DOHH2 (cell line): ENCODE measurements at regions not wholly inside any gene's neighbourhood (a gene's known extent, or its start where the extent isn't known, plus 50 kb on each side); places are given as distances from the start of the nearest gene placed in this dataset.

Experiments used
- H3F3A ChIP-seq: fragments of 200-600 bp; sonication (generic), shearing (Covaris generic); 2 replicates; pipeline ENCODE4 v1.6.0; 2016; ENCODE audit warnings: antibody characterized with exemption, mild to moderate bottlenecking; ENCODE audit not compliant: control insufficient read depth, insufficient read depth
- H3K27ac ChIP-seq: fragments of 200-600 bp; sonication (generic); 2 replicates; pipeline ENCODE4 v1.5.1; 2014; ENCODE audit warnings: low read depth, mild to moderate bottlenecking, low read length, moderate library complexity
- H3K27me3 ChIP-seq: fragments of 200-600 bp; sonication (generic); 2 replicates; pipeline ENCODE4 v1.6.1; 2014; ENCODE audit warnings: mild to moderate bottlenecking, low read length, mixed read lengths; ENCODE audit not compliant: control insufficient read depth
- H3K36me3 ChIP-seq: fragments of 200-600 bp; sonication (generic); 2 replicates; pipeline ENCODE4 v1.6.1; 2014; ENCODE audit warnings: mild to moderate bottlenecking, low read length, moderate library complexity, mixed read lengths; ENCODE audit not compliant: control insufficient read depth
- H3K4me1 ChIP-seq: fragments of 200-600 bp; sonication (generic); 2 replicates; pipeline ENCODE4 v1.6.1; 2014; ENCODE audit warnings: mild to moderate bottlenecking, low read length, mixed read lengths; ENCODE audit not compliant: control insufficient read depth
- H3K4me2 ChIP-seq: fragments of 200-600 bp; sonication (generic); 2 replicates; pipeline ENCODE4 v1.6.0; 2014; ENCODE audit warnings: mild to moderate bottlenecking, low read length, moderate library complexity
- H3K4me3 ChIP-seq: fragments of 200-600 bp; sonication (generic); 2 replicates; pipeline ENCODE4 v1.5.1; 2014; ENCODE audit warnings: mild to moderate bottlenecking, low read length, mixed read lengths
- H3K79me2 ChIP-seq: fragments of 200-600 bp; sonication (generic); 2 replicates; pipeline ENCODE4 v1.6.1; 2014; ENCODE audit warnings: mild to moderate bottlenecking, low read length, mixed read lengths; ENCODE audit not compliant: control insufficient read depth
- H3K9me2 ChIP-seq: fragments of 200-600 bp; sonication (generic); replicated peaks from 2 replicates; pipeline ENCODE4 v1.6.1; 2014; ENCODE audit warnings: mild to moderate bottlenecking, low read length, mixed read lengths; ENCODE audit not compliant: control insufficient read depth
- H3K9me3 ChIP-seq: fragments of 200-600 bp; sonication (generic); 2 replicates; pipeline ENCODE4 v1.6.1; 2014; ENCODE audit warnings: antibody characterized with exemption, low read length, mixed read lengths; ENCODE audit not compliant: control insufficient read depth, insufficient read depth
- H4K20me1 ChIP-seq: fragments of 200-600 bp; sonication (generic); 2 replicates; pipeline ENCODE4 v1.6.0; 2014; ENCODE audit warnings: low read depth, mild to moderate bottlenecking, antibody characterized with exemption, low read length, moderate library complexity; ENCODE audit not compliant: control insufficient read depth, insufficient read depth
- EZH2phosphoT487 ChIP-seq: fragments of 200-600 bp; sonication (generic); IDR thresholded peaks from 2 replicates; pipeline ENCODE4 v1.6.1; 2017; ENCODE audit warnings: borderline replicate concordance, mild to moderate bottlenecking, antibody characterized with exemption, low read length, moderate library complexity, mixed read lengths
- TF ChIP-seq, protein P1 (sequence below): fragments of 200-600 bp; sonication (generic); IDR thresholded peaks from one replicate; pipeline ENCODE4 v1.5.1; 2014; ENCODE audit warnings: antibody characterized with exemption, mild to moderate bottlenecking, low read depth, low read length; ENCODE audit not compliant: poor library complexity, severe bottlenecking

DNA sequence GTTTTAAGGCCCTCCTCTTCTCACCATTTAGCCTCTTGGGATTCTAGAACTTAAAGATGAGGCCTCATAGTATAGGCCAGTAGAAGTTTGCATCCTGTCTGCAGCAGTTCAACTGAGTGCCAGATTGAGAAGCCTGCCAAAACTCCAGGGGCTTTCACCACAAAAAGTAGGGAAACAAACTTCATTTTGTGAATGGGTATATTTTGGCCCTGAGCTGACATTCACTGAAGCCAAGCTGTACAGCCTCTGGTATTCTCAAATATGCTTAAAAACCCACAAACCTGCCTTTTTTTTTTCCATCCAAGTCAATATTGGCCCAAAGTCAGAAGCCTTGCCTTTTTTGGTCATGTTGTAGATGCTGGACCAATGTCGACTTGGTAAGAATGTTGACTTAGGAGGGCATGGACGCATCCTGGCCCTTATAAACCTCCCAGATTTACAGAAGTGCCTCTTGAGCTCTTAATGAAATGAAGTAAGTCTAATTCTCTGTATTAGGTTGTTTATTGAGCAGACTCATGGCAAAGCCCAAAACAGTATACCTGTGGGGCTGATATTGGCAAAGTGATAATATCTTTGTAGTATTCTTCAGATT lies 337.5 kb downstream of the CHRM3 start:
- Histone ChIP-seq H3K4me3 (no peak overlapping the region), H3K9me2 (no peaks in the 10 kb centered on the region), H4K20me1 (no peaks in the 10 kb centered on the region), H3K36me3 (no peaks in the 10 kb centered on the region), H3K79me2 (no peaks in the 10 kb centered on the region), H3K9me3 (no peaks in the 10 kb centered on the region), H3K27me3 (no peaks in the 10 kb centered on the region), H3F3A (no peaks in the 10 kb centered on the region), H3K4me1 (no peaks in the 10 kb centered on the region), H3K27ac (no peak overlapping the region), H3K4me2 (no peak overlapping the region)
- TF ChIP-seq, protein P1, sequence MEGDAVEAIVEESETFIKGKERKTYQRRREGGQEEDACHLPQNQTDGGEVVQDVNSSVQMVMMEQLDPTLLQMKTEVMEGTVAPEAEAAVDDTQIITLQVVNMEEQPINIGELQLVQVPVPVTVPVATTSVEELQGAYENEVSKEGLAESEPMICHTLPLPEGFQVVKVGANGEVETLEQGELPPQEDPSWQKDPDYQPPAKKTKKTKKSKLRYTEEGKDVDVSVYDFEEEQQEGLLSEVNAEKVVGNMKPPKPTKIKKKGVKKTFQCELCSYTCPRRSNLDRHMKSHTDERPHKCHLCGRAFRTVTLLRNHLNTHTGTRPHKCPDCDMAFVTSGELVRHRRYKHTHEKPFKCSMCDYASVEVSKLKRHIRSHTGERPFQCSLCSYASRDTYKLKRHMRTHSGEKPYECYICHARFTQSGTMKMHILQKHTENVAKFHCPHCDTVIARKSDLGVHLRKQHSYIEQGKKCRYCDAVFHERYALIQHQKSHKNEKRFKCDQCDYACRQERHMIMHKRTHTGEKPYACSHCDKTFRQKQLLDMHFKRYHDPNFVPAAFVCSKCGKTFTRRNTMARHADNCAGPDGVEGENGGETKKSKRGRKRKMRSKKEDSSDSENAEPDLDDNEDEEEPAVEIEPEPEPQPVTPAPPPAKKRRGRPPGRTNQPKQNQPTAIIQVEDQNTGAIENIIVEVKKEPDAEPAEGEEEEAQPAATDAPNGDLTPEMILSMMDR, result no peak
- TF ChIP-seq EZH2phosphoT487, result no peak

DNA sequence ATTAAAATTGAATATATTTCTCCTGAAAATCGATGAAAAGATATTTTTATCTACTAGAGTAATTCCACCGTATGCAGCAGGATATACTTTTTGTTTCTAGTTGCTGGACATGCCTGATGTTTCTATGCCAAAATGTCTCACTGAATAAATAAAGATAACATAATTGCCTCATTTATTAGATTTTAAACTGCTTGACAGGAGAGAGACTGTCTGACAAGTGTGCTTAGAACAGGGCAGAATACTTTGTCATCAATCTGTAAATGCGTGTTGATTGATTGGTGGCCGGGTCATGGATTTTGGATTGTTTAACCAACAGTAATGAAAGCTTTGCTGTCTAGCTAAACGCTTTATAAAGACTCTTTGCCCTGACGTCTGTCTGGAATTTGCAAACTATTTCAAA lies 339.0 kb downstream of the CHRM3 start:
- Histone ChIP-seq H3K4me1 (no peaks in the 10 kb centered on the region), H3K36me3 (no peaks in the 10 kb centered on the region), H3K27ac (no peak overlapping the region), H3K79me2 (no peaks in the 10 kb centered on the region), H4K20me1 (no peaks in the 10 kb centered on the region), H3K9me2 (no peaks in the 10 kb centered on the region), H3K9me3 (no peaks in the 10 kb centered on the region), H3F3A (no peaks in the 10 kb centered on the region), H3K4me3 (no peak overlapping the region), H3K27me3 (no peaks in the 10 kb centered on the region), H3K4me2 (no peak overlapping the region)
- TF ChIP-seq, protein P1, result no peak
- TF ChIP-seq EZH2phosphoT487, result no peak

DNA sequence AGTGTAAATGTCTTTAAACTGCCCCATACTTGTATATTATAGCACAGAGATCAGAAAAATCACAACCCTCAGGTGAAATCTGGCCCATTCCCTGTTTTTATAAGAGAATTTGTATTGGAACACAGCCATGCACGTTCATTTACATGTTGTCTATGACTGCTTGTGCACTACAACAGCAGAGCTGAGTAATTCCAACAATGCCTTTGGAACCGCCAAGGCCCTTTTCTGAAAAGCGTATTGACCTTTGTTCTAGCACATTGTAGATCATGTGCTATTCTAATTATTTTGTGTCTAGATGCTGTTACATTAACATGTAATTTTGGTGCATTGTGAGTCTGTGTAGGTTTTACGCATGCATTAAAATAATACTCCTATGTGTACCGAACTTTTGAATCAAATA lies 339.6 kb downstream of the CHRM3 start:
- no peaks in the 10 kb centered on the region for H3K9me2 ChIP-seq
- no peaks in the 10 kb centered on the region for H3K27me3 ChIP-seq
- no peaks in the 10 kb centered on the region for H3F3A ChIP-seq
- H3K9me3 ChIP-seq, result no peaks in the 10 kb centered on the region
- no peak overlapping the region for H3K4me3 ChIP-seq
- no peaks in the 10 kb centered on the region for H3K4me1 ChIP-seq
- H4K20me1 ChIP-seq, result no peaks in the 10 kb centered on the region
- no peak for TF ChIP-seq EZH2phosphoT487
- TF ChIP-seq, protein P1, result no peak
- no peaks in the 10 kb centered on the region for H3K79me2 ChIP-seq
- no peaks in the 10 kb centered on the region for H3K36me3 ChIP-seq
- no peak overlapping the region for H3K4me2 ChIP-seq
- H3K27ac ChIP-seq, result no peak overlapping the region

DNA sequence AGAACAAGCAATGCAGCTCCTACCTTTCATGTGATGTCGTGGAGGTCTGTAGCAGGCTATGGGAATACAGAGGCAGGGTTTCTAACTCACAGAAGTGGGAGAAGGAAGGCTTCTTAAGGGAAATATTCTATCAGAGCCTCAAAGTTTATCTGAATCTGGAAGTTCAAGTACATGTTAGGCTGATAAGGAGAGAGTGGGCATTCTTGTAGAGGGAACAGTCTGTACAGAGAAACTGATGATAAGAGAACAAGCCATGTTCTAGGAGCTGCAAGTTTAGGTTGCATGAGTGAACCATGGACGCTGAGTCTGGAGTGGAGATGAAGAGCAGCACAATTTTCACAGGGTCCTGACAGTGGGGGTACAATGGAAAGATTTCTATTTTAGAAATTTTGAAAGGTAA lies 344.0 kb downstream of the CHRM3 start:
- Histone ChIP-seq H3K4me1 (no peaks in the 10 kb centered on the region), H4K20me1 (no peaks in the 10 kb centered on the region), H3K27me3 (no peaks in the 10 kb centered on the region), H3K27ac (no peak overlapping the region), H3K9me2 (no peaks in the 10 kb centered on the region), H3K4me3 (no peak overlapping the region), H3F3A (no peaks in the 10 kb centered on the region), H3K4me2 (no peak overlapping the region), H3K79me2 (no peaks in the 10 kb centered on the region), H3K9me3 (no peaks in the 10 kb centered on the region), H3K36me3 (no peaks in the 10 kb centered on the region)
- TF ChIP-seq, protein P1, result no peak
- no peak for TF ChIP-seq EZH2phosphoT487
